Epithelial cell of esophagus (primary cell): ENCODE measurements at regions not wholly inside any gene's neighbourhood (a gene's known extent, or its start where the extent isn't known, plus 50 kb on each side); places are given as distances from the start of the nearest gene placed in this dataset.

ENCODE experiments used
- DNase-seq: peaks from one replicate; pipeline ENCODE4 v3.0.0; 2010; ENCODE audit warnings: low read depth
- H3K4me3 ChIP-seq: 2 replicates; pipeline ENCODE4 v1.5.1; 2011; ENCODE audit warnings: mild to moderate bottlenecking, low read length, control low read depth
- CTCF ChIP-seq: IDR thresholded peaks from 2 replicates; pipeline ENCODE4 v1.5.1; 2011; ENCODE audit warnings: low read depth, mild to moderate bottlenecking, low read length, control low read depth, inconsistent platforms; ENCODE audit not compliant: insufficient read depth; ENCODE audit errors: missing control alignments

GRCh38 chr6:93105907-93106306 lies 313.5 kb downstream of the EPHA7 start:
- no peak for TF ChIP-seq CTCF
- no peak overlapping the region for H3K4me3 ChIP-seq

GRCh38 chr6:93105017-93105416 lies 314.3 kb downstream of the EPHA7 start:
- DNase-seq, result peak; percentile 1
- H3K4me3 ChIP-seq, result no peak overlapping the region

More at GRCh38 chr6:93105907-93106306, 313.5 kb downstream of the EPHA7 start:
- no peak for DNase-seq

GRCh38 chr6:93104195-93104817 lies 315.1 kb downstream of the EPHA7 start:
- no peak for TF ChIP-seq CTCF
- no peak overlapping the region for H3K4me3 ChIP-seq
- DNase-seq, result no peak

More at GRCh38 chr6:93105017-93105416, 314.3 kb downstream of the EPHA7 start:
- TF ChIP-seq CTCF, result no peak

- DNase-seq, result no peak
- H3K4me3 ChIP-seq, result no peak overlapping the region
- no peak for TF ChIP-seq CTCF
These were observed 330.5 kb downstream of the EPHA7 start for GRCh38 chr6:93088621-93089501.

GRCh38 chr6:93087606-93088005 lies 331.8 kb downstream of the EPHA7 start:
- no peak for DNase-seq
- TF ChIP-seq CTCF, result no peak
- no peak overlapping the region for H3K4me3 ChIP-seq

DNA sequence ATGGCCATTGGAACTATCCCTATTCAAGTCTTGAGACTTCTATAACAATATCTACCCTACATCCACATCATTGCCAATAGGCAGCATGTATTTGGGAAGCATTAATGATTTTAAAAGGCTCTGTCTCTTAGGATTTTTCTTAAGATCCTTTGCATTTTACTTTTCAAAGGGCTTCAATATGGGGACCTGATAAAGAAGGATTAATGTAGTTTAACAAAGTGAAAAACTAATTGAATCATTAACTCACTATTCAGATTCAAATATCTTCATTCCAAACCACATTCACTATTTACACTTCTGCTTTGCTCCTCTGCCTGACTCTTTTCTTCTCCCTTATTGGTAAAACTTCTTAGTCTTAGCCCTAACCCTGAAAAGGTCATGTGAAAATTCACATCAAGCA lies 333.0 kb downstream of the EPHA7 start:
- H3K4me3 ChIP-seq, result no peak overlapping the region
- TF ChIP-seq CTCF, result no peak
- DNase-seq, result no peak
